GM21381 (cell line): ENCODE measurements at regions not wholly inside any gene's neighbourhood (a gene's known extent, or its start where the extent isn't known, plus 50 kb on each side); places are given as distances from the start of the nearest gene placed in this dataset.

Experiments
- ATAC-seq: cut with Tn5 transposase; IDR thresholded peaks from one replicate; pipeline ENCODE4 v1.9.1; 2021; ENCODE audit warnings: mild to moderate bottlenecking, moderate library complexity; ENCODE audit not compliant: unreplicated experiment

GRCh38 chr16:65786916-65787315 is 579.6 kb upstream of the CDH5 start:
- ATAC-seq, result no peak

GRCh38 chr16:65783709-65784474 is 582.6 kb upstream of the CDH5 start:
- no peak for ATAC-seq

- ATAC-seq, result no peak
Observed at GRCh38 chr16:65782611-65783600, 583.6 kb upstream of the CDH5 start.

- no peak for ATAC-seq
Observed at GRCh38 chr16:65781855-65782254, 584.6 kb upstream of the CDH5 start.

- no peak for ATAC-seq
Observed at GRCh38 chr16:65781363-65781762, 585.1 kb upstream of the CDH5 start.

- ATAC-seq, result no peak
Observed at GRCh38 chr16:65779201-65779600, 587.3 kb upstream of the CDH5 start.

DNA sequence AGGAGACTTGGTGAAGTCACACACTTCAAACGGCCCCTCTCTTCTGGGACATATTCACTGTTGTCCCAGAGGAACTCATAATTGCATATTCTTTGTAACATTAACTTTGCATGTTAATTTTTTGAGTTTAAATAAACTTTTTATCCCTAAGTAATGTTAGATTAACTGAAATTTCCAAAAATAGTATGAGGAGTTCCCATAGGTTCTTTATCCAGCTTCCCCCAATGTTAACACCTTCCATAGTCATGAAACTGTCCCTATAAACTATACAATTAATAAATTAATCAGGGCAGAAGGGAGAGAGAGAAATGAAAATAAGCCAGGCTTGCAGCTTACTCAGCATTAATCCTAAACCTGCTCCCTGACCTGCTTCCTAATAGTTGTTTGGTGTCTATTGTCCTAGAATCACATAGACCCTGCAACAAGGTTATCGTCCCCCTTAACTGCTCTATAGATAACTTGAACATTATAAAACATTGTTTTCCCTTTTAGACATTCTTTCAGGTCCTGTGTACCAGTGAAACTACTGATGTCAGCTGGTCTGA is 589.8 kb upstream of the CDH5 start:
- ATAC-seq, result no peak

GRCh38 chr16:65775829-65776228 is 590.7 kb upstream of the CDH5 start:
- ATAC-seq, result no peak

DNA sequence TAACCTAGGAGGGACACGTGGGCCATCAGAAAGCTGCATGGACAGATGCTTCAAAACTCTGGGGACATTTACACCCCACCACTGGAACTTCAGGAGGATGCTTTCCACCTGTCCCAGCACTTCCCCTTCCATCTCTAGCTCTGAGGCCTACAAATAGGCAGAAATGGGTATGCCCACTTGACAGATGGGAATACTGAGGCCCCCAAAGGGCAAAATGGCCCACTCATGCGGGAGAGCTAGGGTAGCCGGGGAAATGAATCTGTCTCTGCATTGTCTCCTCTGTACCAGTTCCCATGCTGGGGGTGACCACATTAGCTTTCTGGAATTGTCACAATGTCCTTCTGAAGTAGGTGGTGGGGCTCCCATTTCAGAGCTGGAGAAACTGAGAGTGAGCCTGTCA is 592.1 kb upstream of the CDH5 start:
- ATAC-seq, result no peak

DNA sequence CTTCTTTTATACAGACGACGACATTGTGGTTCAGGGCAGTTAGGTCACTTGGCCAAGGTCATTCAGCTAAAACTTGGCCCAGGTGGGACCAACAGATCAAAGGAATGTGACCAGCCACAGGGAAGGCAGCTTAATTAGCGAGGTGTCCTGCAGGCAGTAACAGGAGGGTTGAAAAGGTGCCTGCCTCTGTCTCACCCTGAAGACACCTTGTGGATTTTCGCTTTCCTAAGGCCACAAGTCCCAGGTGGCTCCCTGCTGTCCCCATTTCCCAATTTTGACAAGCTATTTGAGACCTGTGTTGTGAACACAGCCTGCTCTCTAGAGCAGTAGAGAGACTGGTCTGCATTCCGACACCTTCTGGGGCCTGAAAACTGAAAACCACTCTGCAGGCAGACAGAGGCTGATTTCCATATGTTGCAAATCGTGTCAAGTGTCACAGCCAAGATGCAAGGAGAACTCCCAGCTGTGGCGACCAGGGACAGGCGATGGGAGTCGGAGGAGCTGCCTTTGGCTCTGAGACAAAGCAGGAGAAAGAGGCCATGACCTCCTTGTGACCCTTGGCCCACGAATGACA is 593.1 kb upstream of the CDH5 start:
- no peak for ATAC-seq

DNA sequence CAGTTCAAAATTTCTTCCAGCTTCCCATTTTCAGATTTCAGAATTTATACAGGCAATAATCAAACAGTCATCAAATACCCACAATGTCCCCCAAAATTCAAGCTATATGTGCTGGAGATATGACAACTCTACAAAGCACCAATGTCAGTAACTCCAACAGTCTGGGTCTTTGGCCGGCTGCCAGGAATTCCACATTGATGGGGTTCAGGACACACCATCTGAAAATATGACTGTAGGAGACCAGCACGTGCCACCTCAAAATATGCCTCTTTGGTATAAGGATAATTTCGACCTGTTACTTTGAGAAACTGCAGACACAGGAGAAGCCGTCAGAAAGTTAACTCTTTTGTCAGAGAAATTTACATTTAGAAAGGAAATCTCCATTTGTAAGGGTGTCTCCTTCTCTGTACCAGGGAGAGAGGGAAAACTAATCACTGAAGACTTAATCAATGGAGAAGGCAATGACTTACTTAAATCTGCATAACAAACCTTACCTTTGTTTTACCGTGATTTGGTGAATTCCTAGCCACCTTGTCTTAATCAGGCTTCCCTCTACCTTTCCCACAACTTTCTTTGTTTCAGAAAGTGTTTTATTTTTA is 594.3 kb upstream of the CDH5 start:
- ATAC-seq, result no peak

GRCh38 chr16:65771707-65772106 is 594.8 kb upstream of the CDH5 start:
- ATAC-seq, result no peak

GRCh38 chr16:65770752-65771151 is 595.7 kb upstream of the CDH5 start:
- ATAC-seq, result no peak

GRCh38 chr16:65769776-65770438 is 596.6 kb upstream of the CDH5 start:
- ATAC-seq, result no peak

DNA sequence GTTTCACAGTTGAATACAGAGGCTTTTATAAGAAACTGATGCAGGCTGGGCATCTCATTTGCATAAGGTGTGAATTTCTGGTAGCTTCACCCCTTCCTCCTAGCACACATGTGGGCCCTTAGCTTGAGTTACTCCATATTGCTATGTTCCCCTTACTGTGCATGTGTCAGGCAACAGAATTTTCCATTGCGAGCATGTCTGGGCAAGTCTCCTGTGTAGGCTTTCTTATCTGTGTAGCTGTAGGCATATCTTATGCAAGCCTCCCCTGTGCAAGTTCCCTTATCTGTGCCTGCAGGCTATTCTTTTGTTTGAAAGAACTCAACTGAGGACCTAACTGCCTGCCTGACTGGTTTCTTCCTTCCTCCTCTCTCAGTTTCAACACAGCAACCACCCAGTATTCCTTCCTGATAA is 597.4 kb upstream of the CDH5 start:
- no peak for ATAC-seq

- no peak for ATAC-seq
Observed at GRCh38 chr16:65767125-65767524, 599.4 kb upstream of the CDH5 start.

- no peak for ATAC-seq
Observed at GRCh38 chr16:65763640-65764305, 602.7 kb upstream of the CDH5 start.

- no peak for ATAC-seq
Observed at GRCh38 chr16:65760874-65761273, 605.6 kb upstream of the CDH5 start.

GRCh38 chr16:65758620-65759019 is 607.9 kb upstream of the CDH5 start:
- no peak for ATAC-seq

DNA sequence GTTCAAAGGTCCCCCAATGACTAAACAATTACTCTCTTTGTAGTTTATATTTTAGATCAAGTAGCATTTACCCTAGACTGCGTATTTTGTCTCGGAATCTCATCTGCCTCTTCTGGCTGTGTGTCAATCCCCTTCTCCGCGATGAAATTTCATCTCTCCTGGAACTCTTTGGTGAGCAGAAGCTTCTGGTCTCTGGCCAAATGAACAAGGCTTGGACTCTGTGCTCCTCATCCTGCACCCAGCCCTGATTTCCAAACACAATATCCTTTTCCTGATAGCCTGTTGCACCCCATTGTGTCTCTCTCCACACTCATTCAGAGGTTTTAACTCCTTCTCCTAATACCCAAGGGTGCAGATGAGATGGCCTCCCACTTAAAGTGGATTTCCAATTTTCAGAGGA is 609.4 kb upstream of the CDH5 start:
- ATAC-seq, result no peak
